K562 (cell line): ENCODE measurements at regions not wholly inside any gene's neighbourhood (a gene's known extent, or its start where the extent isn't known, plus 50 kb on each side); places are given as distances from the start of the nearest gene placed in this dataset.

ENCODE experiments used
- ATAC-seq: fragments of 200-7000 bp; cut with Tn5 transposase; 3 replicates; pipeline ENCODE4 v1.9.1; 2020; ENCODE audit warnings: moderate library complexity
- BruUV-seq: library from RNA; stranded (reverse); fragments of 400-500 nt; replicated peaks from 2 replicates; lab custom pipeline; 2021; lab: Mats Ljungman, UMichigan
- CTCF ChIA-PET: fragments of 300-600 bp; formaldehyde crosslinking; extraction: SDS; loops from one replicate; lab custom pipeline; 2021; ENCODE audit warnings: low intra/inter-chr PET ratio; lab: Yijun Ruan, JAX
- POLR2A ChIA-PET: fragments of 300-600, 350-650 bp; sonication (Branson Sonifier 250); formaldehyde crosslinking; extraction: SDS; loops from one replicate; lab custom pipeline; 2021; ENCODE audit warnings: antibody characterized with exemption, inconsistent platforms; lab: Yijun Ruan, JAX
- DNase-seq, 4 experiments: peaks; one replicate each; pipeline versions ENCODE4 v3.0.0 to v3.0.0-alpha.2; 2011 to 2018; ENCODE audit warnings: low spot score in 3 of 4, mixed read lengths in 3 of 4; ENCODE audit errors: extremely low read depth in 1 of 4
- FAIRE-seq: peaks from 2 replicates; lab custom pipeline; 2011; peaks lifted over from hg19 to GRCh38; lab: Jason Lieb, UNC
- H2AFZ ChIP-seq: 2 replicates; pipeline ENCODE4 v1.6.0; 2011; ENCODE audit warnings: low read depth, low read length, control low read depth, inconsistent platforms
- H3K27ac ChIP-seq: fragments of 200-600 bp; 3 replicates; pipeline ENCODE4 v1.8.0; 2011; ENCODE audit warnings: low read depth, mild to moderate bottlenecking, control low read depth, inconsistent platforms, low read length, moderate library complexity, mixed read lengths; ENCODE audit errors: extremely low read depth
- H3K27me3 ChIP-seq, 2 experiments: fragments of 300-600 bp in 1 of 2; 2 replicates in 1 of 2; 3 replicates in 1 of 2; pipeline versions ENCODE4 v1.6.0 to v1.8.0; 2011; ENCODE audit warnings: inconsistent platforms in 2 of 2, low read length in 2 of 2, mild to moderate bottlenecking in 1 of 2, mixed read lengths in 1 of 2, moderate library complexity in 1 of 2; ENCODE audit not compliant: control insufficient read depth in 2 of 2, insufficient read depth in 2 of 2
- H3K36me3 ChIP-seq: fragments of 300-600 bp; 3 replicates; pipeline ENCODE4 v1.8.0; 2011; ENCODE audit warnings: mild to moderate bottlenecking, low read length, inconsistent platforms; ENCODE audit not compliant: control insufficient read depth, insufficient read depth
- H3K4me1 ChIP-seq, 2 experiments: fragments of 200-600 bp in 1 of 2; replicated peaks in 1 of 2; 2 replicates in 1 of 2; 3 replicates in 1 of 2; pipeline versions ENCODE4 v1.5.1 to v1.8.0; 2011; ENCODE audit warnings: inconsistent platforms in 2 of 2, low read length in 2 of 2, mild to moderate bottlenecking in 1 of 2, mixed read lengths in 1 of 2, moderate library complexity in 1 of 2; ENCODE audit not compliant: control insufficient read depth in 2 of 2, insufficient read depth in 2 of 2
- H3K4me2 ChIP-seq: 2 replicates; pipeline ENCODE4 v1.6.1; 2011; ENCODE audit warnings: low read length, control low read depth, inconsistent platforms, mixed read lengths; ENCODE audit not compliant: insufficient read depth
- H3K4me3 ChIP-seq: fragments of 200-600 bp; sonication (generic), shearing (Covaris generic); 2 replicates; pipeline ENCODE4 v1.5.1; 2016; ENCODE audit warnings: control low read depth, inconsistent platforms
- H3K79me2 ChIP-seq: fragments of 200-600 bp; 3 replicates; pipeline ENCODE4 v1.8.0; 2011; ENCODE audit warnings: low read length, inconsistent platforms; ENCODE audit not compliant: control insufficient read depth, insufficient read depth
- H3K9ac ChIP-seq, 2 experiments: 2 replicates each; pipeline versions ENCODE4 v1.6.0 to v1.6.1; 2011; ENCODE audit warnings: low read depth in 2 of 2, low read length in 2 of 2, control low read depth in 1 of 2, inconsistent platforms in 1 of 2, mild to moderate bottlenecking in 1 of 2, mixed read lengths in 1 of 2; ENCODE audit not compliant: insufficient read depth in 1 of 2
- H3K9me1 ChIP-seq: one replicate; pipeline ENCODE4 v1.6.0; 2011; ENCODE audit warnings: inconsistent platforms, mild to moderate bottlenecking, low read length, moderate library complexity; ENCODE audit not compliant: control insufficient read depth, insufficient read depth
- H3K9me3 ChIP-seq: replicated peaks from 2 replicates; pipeline ENCODE4 v1.5.1; 2011; ENCODE audit warnings: low read depth, low read length, inconsistent platforms; ENCODE audit not compliant: control insufficient read depth, insufficient read depth
- H4K20me1 ChIP-seq: replicated peaks from 2 replicates; pipeline ENCODE4 v1.6.1; 2011; ENCODE audit warnings: low read length, inconsistent platforms, mixed read lengths; ENCODE audit not compliant: control insufficient read depth, insufficient read depth
- DNMT1 ChIP-seq: fragments of 450-650 bp; IDR thresholded peaks from 2 replicates; pipeline ENCODE4 v1.6.1; 2016; ENCODE audit warnings: antibody characterized with exemption, mild to moderate bottlenecking
- HDGF ChIP-seq: fragments of 450-650 bp; IDR thresholded peaks from 2 replicates; pipeline ENCODE4 v1.6.1; 2016
- MEF2A ChIP-seq: IDR thresholded peaks from 2 replicates; pipeline ENCODE4 v1.6.1; 2011; ENCODE audit warnings: low read depth, mild to moderate bottlenecking, low read length, moderate library complexity; ENCODE audit not compliant: control insufficient read depth
- NFIX ChIP-seq: fragments of 250-450 bp; sonication (Bioruptor Pico); IDR thresholded peaks from 2 replicates; pipeline ENCODE4 v1.4.0; 2020; ENCODE audit warnings: low read depth, mild to moderate bottlenecking, moderate library complexity
- TRIM28 ChIP-seq: fragments of 450-650 bp; IDR thresholded peaks from 2 replicates; pipeline ENCODE4 v1.6.1; 2017
- ZNF518B ChIP-seq: fragments of 250-450 bp; sonication (Bioruptor Pico); IDR thresholded peaks from 2 replicates; pipeline ENCODE4 v1.5.0; 2021; ENCODE audit warnings: mild to moderate bottlenecking, moderate library complexity
- WGBS: fragments of 100-300 bp; shearing (Covaris generic); methylation state at CpG from one replicate; pipeline ENCODE4 v1.1.6; 2016; ENCODE audit warnings: low coverage, mixed read lengths; ENCODE audit not compliant: insufficient coverage; ENCODE audit errors: missing lambda C conversion rate; 5-methylcytosine and 5-hydroxymethylcytosine counted together
- in situ Hi-C: fragments of 300-500 bp; cut with MboI; formaldehyde crosslinking; loops from 4 replicates; pipeline ENCODE4 v1.15.0; 2018; ENCODE audit warnings: inconsistent platforms, mixed read lengths
- intact Hi-C: fragments of 100-400 bp; cut with micrococcal nuclease; formaldehyde crosslinking; loops from 2 replicates; pipeline ENCODE4 v1.14.2; 2022

GRCh38 chr18:24918257-24918656 is 433.7 kb downstream of the ZNF521 start:
- Histone ChIP-seq H3K9me1 (no peaks in the 10 kb centered on the region), H3K4me2 (no peak overlapping the region), H3K36me3 (no peaks in the 10 kb centered on the region), H3K9ac (no peak overlapping the region), H3K27me3 (no peaks in the 10 kb centered on the region), H3K9me3 (0 out of 2 replicates have a peak, but pooled peaks cover 3% of the 10 kb centered on the region), H3K27ac (no peak overlapping the region), H3K79me2 (no peaks in the 10 kb centered on the region), H2AFZ (no peak overlapping the region), H4K20me1 (no peaks in the 10 kb centered on the region), H3K4me1 (no peaks in the 10 kb centered on the region), H3K4me3 (no peak overlapping the region)
- FAIRE-seq (no peak), ATAC-seq (no peak), DNase-seq (no peak)
- no peak for TF ChIP-seq ZNF518B
- TF ChIP-seq MEF2A = no peak
- no peak for TF ChIP-seq HDGF
- TF ChIP-seq NFIX (CRISPR knock-in tag) = no peak
- no peak for TF ChIP-seq TRIM28
- no peak for TF ChIP-seq DNMT1
- in situ Hi-C loops (no loop called here), intact Hi-C loops (no loop called here)
- BruUV-seq = no TSS peak
- CTCF ChIA-PET = no interaction called here
- under 1% methylated on average over 6 of the region's 6 CpGs for WGBS
- POLR2A ChIA-PET = no interaction called here
